NCI-H1048 (cell line): ENCODE measurements at regions not wholly inside any gene's neighbourhood (a gene's known extent, or its start where the extent isn't known, plus 50 kb on each side); places are given as distances from the start of the nearest gene placed in this dataset.
"Not testable (repeated sequence)": the region's sequence is repeated elsewhere in the genome, so short reads cannot be mapped to it uniquely, and the experiment has no call there.

ENCODE experiments used
- DNase-seq: peaks from one replicate; lab custom pipeline; 2025; lab: John Stamatoyannopoulos, UW

DNA sequence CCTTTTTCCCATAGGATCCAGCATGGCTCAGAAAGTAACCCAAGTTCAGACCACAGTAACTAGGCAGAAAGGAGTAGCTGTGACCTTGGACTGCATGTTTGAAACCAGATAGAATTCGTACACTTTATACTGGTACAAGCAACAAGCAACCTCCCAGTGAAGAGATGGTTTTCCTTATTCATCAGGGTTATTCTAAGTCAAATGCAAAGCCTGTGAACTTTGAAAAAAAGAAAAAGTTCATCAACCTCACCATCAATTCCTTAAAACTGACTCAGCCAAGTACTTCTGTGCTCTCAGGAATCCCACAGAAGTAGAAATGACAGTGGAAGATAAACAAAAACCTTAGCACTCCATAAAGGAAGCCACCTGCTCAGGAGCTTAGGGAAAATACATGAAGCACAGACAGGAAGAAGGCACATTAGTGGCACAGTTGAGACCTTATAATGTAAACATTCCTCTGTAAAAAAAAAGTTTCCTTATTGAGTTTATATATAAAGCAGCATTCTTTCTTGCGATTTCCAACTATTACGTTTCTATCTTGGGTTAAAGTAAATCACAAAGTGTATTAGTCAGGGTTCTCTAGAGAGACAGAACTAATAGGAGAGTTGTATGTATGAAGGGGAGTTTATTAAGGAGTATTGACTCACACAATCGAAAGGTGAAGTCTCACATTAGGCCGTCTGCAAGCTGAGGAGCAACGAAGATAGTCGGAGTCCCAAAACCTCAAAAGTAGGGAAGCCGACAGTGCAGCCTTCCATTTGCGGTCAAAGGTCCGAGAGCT is 398.4 kb downstream of the DAD1 start:
- DNase-seq, result no peak

DNA sequence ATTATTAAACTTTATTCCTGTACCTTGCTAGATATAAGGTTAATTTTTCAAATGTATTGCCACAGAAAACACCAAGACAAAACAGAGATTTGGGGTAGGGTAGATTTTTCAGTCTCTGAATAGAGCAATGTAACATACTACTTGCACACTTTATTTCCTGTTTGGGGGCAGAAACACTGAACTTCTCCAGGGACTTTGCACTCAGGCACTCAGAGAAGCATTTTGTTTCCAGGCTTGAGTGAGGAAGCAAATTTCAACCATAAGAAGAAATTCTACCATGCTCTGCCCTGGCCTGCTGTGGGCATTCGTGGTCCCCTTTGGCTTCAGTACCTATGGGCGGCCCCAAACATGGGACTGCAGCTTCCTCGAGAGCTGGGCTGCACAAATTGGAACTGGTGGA is 399.1 kb downstream of the DAD1 start:
- no peak for DNase-seq

DNA sequence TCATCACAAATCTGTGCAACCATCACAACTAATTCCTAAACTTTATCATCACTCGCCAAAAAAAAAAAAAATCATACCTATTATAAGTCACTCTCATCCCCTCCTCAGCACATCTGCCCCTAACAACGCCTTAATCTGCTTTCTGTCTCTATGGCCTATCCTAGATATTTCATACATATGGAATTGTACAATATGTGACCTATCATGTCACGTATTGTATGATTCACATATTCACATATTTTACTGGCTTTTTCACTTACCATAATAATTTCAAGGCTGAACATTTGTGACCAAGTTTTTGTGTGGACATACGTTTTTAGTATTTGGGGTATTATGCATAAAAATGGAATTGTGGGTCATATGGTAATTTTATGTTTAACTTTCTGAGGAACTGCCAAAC is 400.7 kb downstream of the DAD1 start:
- DNase-seq, result no peak

DNA sequence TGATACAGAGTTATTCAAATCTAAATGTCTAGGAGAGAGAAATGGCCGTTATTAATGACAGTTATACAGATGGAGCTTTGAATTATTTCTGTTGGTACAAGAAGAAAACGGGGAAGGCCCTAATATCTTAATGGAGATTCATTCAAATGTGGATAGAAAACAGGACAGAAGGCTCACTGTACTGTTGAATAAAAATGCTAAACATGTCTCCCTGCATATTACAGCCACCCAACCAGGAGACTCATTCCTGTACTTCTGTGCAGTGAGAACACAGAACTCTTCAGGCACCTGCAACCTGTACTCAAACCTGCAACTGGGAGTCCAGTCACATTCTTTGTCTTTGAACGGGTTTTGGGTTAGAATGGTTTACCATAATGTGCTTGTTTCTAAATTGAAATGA is 403.2 kb downstream of the DAD1 start:
- DNase-seq, result no peak

DNA sequence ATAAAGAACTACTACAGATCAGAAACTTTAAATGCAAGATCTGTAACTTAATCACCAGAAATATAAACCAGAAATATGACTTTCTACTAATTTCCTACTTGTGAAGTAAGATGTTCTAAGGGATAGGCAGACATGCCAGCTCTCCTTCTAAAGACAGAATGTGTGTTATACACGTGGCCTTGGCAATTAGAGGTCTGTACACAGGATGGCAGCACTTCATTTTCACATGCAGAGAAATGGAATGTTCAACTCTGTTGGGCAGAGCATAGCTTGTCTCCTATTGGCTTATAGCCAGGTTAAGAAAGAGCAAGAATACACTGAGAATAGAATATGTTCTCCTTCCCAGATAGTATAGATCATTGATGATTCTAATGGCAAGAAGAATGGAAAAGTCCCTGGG is 403.8 kb downstream of the DAD1 start:
- no peak for DNase-seq

DNA sequence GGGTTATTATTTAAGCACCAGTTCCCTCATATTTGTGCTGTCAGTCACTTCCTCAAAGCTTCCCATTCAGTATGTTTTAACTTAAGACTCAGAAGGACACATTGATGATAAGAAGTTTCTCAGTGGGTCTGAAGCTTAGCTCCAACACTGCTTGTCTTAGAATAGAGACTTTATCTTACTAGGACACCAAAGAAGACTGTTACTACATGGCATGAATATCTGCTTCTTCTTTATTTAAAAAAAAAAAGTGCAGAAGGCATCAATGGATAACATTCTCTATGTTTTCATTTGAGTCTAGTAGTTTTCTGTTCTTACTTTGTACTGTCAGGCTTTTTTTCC is 404.2 kb downstream of the DAD1 start:
- DNase-seq, result no peak

DNA sequence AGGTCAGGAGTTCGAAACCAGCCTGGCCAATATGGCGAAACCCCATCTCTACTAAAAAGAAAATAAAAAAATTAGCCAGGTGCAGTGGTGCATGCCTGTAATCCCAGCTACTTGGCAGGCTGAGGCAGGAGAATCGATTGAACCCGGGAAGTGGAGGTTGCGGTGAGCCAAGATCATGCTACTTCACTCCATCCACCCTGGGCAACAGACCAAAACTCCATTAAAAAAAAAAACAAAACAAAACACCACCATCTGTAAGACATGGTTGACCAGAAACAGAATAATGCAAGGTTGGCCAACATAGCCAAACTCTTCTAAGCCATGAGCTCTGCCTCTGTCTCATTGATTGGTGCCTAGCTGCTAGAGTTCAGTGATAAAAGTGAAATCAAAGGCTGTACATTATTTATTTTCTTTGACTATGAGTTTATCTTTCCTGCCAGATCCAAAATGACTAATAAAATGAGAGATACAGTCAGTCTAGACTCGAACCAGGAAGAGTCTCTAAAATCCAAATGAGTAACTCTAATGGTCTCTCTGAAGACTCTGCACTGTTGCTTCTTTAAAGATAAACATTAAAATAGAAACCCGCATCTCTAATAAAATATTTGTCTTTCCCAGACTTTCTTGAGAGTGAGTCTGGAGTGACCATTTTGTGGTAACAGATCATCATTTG is 404.7 kb downstream of the DAD1 start:
- DNase-seq, result no peak

DNA sequence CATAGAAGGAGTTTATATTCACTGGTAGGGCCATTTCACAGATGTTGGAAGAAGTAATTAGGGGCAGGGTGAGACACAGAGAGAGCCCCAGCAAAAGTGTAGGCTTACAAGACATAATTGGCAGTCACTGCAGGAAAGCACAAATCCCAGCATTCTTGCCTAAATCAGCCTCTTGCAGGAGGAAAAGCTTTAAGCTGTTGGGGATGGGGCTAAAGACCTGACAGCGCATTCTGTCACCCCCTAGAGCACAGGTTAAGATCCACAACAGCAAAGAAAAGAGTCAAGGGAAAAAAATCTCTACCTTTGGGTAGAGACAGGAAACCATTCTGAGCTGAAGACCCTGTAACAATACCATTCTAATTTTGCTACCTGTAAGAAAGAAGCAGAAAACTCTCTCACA is 409.0 kb downstream of the DAD1 start:
- no peak for DNase-seq

DNA sequence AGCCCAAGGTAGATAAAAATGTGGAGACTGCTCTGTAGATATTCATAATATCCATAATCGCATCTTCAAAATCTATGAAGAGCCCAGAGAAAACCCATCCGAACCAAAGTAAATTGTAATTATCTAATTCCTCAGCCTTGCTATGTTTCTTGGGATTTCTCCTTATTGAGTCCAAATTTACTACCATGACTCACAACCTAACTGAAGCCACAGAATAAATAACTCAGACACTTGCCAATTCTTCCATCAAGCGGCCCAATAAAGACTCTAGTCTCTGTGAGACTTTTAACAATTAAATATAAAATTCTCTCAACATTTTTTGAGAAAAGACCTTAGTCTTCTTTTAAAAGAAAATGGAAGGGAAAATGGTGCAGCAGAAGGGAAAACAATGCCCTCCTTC is 409.8 kb downstream of the DAD1 start:
- DNase-seq, result no peak

DNA sequence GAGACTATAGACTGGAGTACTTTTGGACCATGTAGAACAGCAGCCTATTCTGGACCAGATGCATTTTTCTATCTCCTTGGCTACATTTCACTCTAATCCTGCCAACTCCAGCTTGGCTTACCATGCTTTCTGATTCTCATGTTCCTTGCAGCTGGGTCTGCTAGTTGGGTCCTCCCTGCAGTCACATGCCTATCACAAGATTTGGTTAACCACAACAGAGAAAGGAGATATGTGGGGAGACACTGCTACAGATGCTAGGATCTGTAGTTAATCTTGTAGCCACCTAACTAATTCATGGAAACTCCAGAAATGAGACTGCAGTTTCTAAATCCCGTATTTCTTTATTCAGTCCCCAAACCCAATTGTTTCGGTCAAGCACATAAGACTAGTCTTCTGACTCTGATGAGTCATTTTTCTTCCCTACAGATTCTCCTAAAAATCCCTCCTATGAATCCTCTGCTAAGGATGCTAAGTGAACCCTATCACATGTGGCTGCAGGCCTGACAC is 410.6 kb downstream of the DAD1 start:
- no peak for DNase-seq

DNA sequence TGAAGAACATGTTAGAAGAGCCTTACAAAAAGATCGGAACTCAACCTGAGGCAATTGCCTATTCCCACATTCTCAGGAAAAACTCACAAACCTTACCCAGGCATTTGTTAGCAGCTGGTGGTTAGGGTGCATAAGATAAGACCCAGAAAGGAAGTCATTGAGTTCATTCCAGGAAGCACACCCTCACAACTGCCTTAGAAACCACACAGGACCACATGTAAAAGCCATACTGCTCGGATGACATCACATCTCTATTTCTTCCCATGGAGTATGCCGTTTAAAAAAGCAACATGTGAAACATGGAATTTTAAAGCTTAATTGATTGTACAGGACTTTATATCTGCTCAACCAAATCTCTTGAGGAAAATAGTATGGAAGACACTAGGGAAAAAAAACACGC is 411.2 kb downstream of the DAD1 start:
- DNase-seq, result no peak

DNA sequence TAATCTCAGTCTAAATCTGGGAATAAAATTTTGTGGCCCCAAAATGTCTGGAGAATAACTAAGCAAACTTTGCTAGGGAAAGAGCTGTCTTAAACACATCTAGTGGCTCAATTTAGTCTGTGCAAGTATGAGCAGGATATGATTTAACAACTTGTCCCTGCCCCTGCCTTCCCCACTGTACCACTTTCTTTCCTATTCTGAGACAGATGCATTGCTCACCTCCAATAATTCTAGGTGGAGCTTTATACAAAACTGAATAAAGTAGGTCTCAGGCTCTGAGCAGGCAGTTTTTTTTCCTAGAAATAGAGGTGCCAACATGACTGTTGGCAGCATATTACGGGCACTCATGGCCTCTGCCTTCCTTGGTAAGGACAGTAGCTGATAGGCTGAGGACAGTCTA is 412.1 kb downstream of the DAD1 start:
- no peak for DNase-seq

DNA sequence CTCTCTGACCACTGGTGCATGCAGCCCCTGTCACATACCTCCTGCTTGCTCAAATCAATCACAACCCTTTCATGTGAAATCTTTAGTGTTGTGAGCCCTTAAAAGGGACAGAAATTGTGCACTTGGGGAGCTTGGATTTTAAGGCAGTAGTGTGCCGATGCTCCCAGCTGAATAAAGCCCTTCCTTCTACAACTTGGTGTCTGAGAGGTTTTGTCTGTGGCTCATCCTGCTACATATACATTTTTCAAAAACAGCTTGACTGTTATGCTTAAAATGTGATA is 413.8 kb downstream of the DAD1 start:
- not testable (repeated sequence) for DNase-seq

DNA sequence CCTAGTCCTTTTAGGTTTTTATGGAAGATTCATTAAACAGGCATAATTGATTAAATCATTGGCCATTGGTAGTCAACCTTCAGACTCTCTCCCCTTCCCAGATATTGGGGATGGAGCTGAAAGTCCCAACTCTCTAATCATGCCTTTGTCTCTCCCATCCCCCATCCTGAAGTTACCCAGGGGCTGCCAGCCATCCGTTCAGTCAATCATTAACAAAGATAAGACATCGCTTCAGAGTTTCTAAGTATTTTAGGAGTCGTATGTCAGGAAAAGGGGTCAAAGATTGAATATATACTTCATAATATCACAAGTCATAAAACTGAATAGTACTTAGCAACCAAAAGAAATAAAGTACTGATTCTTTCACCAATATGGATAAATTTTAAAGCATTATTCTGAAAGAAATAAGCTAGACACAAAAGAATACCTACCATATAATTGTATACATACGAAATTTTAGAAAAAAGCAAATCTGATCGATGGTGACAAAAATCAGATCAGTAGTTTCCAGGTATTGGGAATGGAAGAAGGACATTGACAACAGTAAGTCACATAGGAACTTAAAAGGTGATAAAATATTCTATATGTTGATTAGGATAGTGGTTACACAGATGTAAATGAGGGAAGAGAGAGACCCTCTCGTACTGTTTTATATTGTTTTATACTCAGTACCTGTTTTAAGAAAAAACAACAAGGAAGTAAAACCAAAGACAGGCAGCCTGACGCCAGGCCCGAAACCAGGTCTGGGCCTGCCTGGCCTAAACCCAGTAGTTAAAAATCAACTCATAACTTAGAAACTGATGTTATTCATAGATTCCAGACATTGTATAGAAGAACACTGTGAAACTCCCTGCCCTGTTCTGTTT is 414.4 kb downstream of the DAD1 start:
- no peak for DNase-seq

DNA sequence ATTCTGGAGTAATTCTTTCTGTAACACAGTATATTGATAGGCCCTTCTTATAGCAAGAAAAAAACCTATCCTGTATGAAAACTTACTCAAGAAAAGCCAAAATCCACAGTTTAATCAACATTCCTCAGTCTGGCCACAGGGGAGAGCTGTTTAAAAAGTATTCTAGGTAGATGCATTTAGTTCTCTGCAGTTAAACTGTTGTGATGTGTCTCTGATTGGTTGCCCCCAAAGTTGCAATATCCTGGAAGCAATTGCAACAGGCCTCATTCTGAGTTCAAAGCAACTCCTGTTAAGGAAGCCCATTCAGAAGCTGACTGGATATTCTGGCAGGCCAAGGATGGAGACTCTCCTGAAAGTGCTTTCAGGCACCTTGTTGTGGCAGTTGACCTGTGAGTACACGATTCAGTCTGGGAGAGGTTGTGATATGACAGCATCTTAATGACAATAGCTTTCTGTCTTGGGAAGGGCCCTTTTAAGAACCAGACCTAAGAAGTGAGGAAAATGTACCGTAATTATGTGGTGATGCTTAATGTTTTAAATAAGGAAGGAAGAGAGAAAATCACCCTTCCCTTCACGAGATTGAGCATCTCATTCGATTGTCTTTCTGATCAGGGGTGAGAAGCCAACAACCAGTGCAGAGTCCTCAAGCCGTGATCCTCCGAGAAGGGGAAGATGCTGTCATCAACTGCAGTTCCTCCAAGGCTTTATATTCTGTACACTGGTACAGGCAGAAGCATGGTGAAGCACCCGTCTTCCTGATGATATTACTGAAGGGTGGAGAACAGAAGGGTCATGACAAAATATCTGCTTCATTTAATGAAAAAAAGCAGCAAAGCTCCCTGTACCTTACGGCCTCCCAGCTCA is 420.7 kb downstream of the DAD1 start:
- no peak for DNase-seq

DNA sequence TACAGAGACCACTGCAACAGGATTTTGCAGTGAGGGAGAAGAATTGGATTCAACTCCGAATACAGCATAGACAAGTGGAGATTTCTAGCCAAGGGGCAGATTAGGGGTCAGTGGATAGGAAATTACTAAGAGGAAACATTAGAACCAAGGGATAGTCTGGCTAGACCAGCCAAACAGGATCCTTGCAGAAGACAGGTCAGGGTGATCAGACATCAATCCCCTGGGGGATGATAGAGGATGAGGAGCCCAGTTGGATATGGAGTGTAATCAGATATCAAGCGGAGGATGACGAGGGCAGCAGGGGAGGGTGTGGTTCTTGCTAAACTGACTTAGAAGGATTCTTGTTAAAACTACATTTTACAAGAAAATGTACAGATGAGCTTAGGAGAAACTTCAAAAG is 424.4 kb downstream of the DAD1 start:
- DNase-seq, result no peak

DNA sequence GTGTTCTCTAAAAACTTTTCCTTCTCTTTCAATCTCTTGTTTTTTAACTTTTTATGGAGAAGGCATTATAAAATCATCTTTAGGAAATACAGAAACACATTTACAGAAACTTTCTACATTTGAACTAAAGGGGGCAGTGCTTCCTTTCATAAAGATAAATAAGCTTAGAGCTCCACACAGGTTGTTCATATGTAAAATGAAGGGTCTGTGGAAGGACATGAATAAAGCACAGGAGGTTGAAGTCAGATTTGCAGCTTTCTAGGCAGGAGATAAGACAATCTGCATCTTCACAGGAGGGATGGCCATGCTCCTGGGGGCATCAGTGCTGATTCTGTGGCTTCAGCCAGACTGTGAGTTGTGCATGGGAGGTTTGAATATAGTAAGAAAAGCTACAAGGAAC is 426.0 kb downstream of the DAD1 start:
- DNase-seq, result no peak

DNA sequence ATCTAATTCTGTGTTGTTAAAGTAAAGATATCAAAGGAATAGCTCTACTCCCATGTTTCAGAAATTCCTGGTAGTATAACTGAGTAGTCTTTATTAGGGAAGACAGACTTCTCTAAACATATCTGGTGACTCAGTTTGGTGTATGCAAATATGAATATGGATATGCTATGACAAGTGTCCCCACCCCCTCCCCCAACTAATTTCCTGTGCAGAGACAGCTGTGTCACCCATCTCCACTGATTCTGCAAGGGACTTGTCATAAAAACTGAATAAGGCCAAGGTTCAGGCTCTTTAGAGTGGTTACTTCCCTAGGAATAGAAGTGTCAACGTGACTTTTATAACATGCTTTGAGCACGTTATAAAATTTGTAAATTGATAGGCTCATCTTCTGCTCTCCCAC is 429.1 kb downstream of the DAD1 start:
- DNase-seq, result no peak

DNA sequence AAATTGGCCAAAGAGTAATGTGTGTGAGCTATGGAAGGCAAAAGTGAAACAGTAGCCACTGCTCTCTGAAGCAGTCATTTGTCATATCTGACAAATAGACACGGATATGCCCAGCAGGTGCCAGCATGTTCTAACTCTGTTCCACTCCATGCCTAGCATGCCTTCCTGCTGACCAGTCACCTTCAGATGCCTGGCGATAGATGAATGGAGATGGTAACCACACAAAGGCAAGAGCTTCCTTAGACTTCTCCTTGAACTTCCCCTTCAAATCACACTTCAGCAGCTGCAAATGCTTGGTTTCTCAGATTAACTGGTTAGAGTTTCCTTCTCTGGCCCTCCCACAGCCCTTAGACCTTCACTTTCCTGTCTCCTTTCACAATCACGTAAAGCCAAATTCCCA is 429.9 kb downstream of the DAD1 start:
- no peak for DNase-seq

DNA sequence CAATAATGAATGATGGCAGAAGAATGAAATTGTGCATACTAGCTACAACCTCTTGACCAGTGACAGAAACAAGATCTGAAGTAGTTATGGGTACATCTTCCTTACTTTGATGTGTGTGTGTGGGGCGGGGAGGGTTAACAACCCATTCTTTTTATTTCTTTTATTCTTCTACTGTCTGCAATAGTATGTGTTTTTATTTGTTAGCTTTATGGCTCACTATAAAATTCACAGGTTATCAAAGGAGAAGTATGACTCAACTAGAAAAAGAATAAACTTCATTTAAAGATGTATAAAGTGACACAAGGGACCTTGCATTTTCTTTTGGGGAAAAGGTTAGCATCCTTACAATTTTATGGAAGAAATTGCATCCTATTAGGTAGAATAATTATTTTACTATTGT is 430.5 kb downstream of the DAD1 start:
- no peak for DNase-seq

DNA sequence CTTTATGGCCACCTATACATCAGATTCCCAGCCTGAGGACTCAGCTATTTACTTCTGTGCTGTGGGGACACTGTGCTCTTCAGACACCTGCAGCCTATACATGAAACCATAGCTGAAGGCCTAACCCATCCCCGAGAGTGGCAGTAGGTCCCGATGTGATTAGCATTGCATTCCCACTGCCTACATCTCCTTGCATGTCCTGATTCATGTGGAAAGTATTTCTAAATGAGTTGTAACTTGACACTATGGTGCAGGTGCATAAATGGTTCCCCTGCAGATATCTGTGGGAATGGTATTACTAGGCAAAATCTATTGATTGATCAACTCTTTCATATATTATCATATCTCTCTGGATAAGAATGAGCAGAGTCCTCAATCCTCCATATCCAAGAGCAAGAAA is 433.5 kb downstream of the DAD1 start:
- no peak for DNase-seq

DNA sequence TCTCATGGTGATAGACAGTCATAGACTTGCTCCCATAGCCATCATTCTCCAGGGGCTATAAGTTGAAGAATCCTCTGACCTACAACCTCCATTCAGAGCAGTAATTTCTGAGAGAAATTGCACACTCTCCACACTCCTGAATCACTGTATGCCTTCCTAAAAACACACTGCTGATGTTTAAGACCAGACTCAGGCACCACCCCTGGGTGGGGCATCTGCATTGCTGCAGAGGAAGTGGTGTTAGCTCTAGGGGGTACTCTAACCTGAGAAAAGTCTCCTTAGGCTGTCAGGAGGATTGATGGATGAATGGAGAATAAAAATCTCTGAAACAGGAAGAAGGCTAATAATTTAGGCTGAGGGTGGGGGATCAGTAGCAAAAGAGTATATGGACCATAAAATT is 436.1 kb downstream of the DAD1 start:
- DNase-seq, result no peak
